SK-N-SH (cell line): ENCODE measurements at regions not wholly inside any gene's neighbourhood (a gene's known extent, or its start where the extent isn't known, plus 50 kb on each side); places are given as distances from the start of the nearest gene placed in this dataset.

Source experiments
- ELF1 ChIP-seq: IDR thresholded peaks from 2 replicates; pipeline ENCODE4 v1.4.0; 2012
- EP300 ChIP-seq, 2 experiments: IDR thresholded peaks; 2 replicates each; pipeline versions ENCODE4 v1.4.0 to v1.6.1; 2012; ENCODE audit warnings: borderline replicate concordance in 1 of 2, low read depth in 1 of 2, low read length in 1 of 2
- EZH2phosphoT487 ChIP-seq: fragments of 200-600 bp; sonication (generic); IDR thresholded peaks from 2 replicates; pipeline ENCODE4 v1.6.1; 2017; ENCODE audit warnings: low read depth, mixed run types, mild to moderate bottlenecking, antibody characterized with exemption, moderate library complexity, borderline replicate concordance
- FOXJ3 ChIP-seq: sonication (generic); formaldehyde crosslinking; IDR thresholded peaks from 2 replicates; pipeline ENCODE4 v1.5.1; 2020; ENCODE audit warnings: mild to moderate bottlenecking, missing genetic modification reagents
- NFIC ChIP-seq: IDR thresholded peaks from 2 replicates; pipeline ENCODE4 v1.4.0; 2012; ENCODE audit warnings: borderline replicate concordance
- POLR2AphosphoS5 ChIP-seq: IDR thresholded peaks from 2 replicates; pipeline ENCODE4 v1.6.1; 2012; ENCODE audit warnings: low read depth, low read length
- RAD21 ChIP-seq: IDR thresholded peaks from 2 replicates; pipeline ENCODE4 v1.6.1; 2012; ENCODE audit warnings: mild to moderate bottlenecking, low read length
- RCOR1 ChIP-seq: fragments of 150-350 bp; IDR thresholded peaks from 2 replicates; pipeline ENCODE4 v1.6.1; 2017; ENCODE audit warnings: antibody characterized with exemption, low read length
- RFX5 ChIP-seq: IDR thresholded peaks from 2 replicates; pipeline ENCODE4 v1.6.1; 2012; ENCODE audit warnings: mild to moderate bottlenecking, improper control_type of control experiment, low read length
- RXRA ChIP-seq: IDR thresholded peaks from 2 replicates; pipeline ENCODE4 v1.4.0; 2012; ENCODE audit warnings: low read depth, mild to moderate bottlenecking, borderline replicate concordance
- SIN3A ChIP-seq: IDR thresholded peaks from 2 replicates; pipeline ENCODE4 v1.6.1; 2012; ENCODE audit warnings: low read depth, mild to moderate bottlenecking, low read length, moderate library complexity, borderline replicate concordance
- YY1 ChIP-seq: IDR thresholded peaks from 2 replicates; pipeline ENCODE4 v1.4.0; 2012; ENCODE audit warnings: low read depth, mild to moderate bottlenecking
- TF ChIP-seq, protein P1 (sequence below): fragments of 200-600 bp; sonication (generic); IDR thresholded peaks from 2 replicates; pipeline ENCODE4 v1.6.1; 2017; ENCODE audit warnings: antibody characterized with exemption, mild to moderate bottlenecking, moderate library complexity
- TF ChIP-seq, protein P2 (sequence below): IDR thresholded peaks from 2 replicates; pipeline ENCODE4; 2012

DNA sequence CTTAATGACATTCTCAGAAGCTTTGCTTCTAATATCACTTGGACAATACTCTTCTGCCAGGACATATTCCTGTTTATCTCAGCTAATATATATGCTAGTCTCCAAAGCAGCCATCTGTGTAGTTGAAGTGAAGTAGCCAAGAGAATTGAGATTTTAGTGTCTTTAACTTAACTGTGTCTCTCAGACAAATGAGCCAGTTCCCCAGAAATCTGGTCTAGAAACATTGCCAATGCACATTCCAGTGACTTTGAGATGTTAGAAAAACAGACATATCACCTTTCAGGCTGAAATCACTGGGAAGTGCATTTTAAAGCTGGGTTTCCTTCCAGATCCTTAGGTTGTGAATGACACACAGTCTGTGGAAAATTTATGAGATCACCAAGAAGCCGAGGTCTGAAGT is 114.6 kb downstream of the MTX3 start:
- TF ChIP-seq RXRA (no peak), SIN3A (no peak), RFX5 (no peak), EZH2phosphoT487 (no peak), EP300 (IDR thresholded peaks at IDR 0.05; ENCODE audit: borderline replicate concordance in 1 of 2, low read depth in 1 of 2, low read length in 1 of 2) (no peak), RAD21 (no peak), FOXJ3 (no peak), POLR2AphosphoS5 (no peak), RCOR1 (no peak), ELF1 (no peak), NFIC (no peak), YY1 (no peak)
- TF ChIP-seq, protein P1, sequence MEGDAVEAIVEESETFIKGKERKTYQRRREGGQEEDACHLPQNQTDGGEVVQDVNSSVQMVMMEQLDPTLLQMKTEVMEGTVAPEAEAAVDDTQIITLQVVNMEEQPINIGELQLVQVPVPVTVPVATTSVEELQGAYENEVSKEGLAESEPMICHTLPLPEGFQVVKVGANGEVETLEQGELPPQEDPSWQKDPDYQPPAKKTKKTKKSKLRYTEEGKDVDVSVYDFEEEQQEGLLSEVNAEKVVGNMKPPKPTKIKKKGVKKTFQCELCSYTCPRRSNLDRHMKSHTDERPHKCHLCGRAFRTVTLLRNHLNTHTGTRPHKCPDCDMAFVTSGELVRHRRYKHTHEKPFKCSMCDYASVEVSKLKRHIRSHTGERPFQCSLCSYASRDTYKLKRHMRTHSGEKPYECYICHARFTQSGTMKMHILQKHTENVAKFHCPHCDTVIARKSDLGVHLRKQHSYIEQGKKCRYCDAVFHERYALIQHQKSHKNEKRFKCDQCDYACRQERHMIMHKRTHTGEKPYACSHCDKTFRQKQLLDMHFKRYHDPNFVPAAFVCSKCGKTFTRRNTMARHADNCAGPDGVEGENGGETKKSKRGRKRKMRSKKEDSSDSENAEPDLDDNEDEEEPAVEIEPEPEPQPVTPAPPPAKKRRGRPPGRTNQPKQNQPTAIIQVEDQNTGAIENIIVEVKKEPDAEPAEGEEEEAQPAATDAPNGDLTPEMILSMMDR = no peak
- TF ChIP-seq, protein P2, sequence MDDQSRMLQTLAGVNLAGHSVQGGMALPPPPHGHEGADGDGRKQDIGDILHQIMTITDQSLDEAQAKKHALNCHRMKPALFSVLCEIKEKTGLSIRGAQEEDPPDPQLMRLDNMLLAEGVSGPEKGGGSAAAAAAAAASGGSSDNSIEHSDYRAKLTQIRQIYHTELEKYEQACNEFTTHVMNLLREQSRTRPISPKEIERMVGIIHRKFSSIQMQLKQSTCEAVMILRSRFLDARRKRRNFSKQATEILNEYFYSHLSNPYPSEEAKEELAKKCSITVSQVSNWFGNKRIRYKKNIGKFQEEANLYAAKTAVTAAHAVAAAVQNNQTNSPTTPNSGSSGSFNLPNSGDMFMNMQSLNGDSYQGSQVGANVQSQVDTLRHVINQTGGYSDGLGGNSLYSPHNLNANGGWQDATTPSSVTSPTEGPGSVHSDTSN = no peak
